Endometrial microvascular endothelial cells (primary cell): ENCODE measurements at regions not wholly inside any gene's neighbourhood (a gene's known extent, or its start where the extent isn't known, plus 50 kb on each side); places are given as distances from the start of the nearest gene placed in this dataset.

Experiments used
- in situ Hi-C: cut with HindIII; loops from 2 replicates; pipeline ENCODE4 v1.10.0; 2017; ENCODE audit warnings: low sequenced_read_pairs, low pct_unique_long_range_greater_than_20kb; ENCODE audit errors: inconsistent ontology term

- in situ Hi-C loops = no loop called here
Observed at GRCh38 chr13:70964124-70964523, 855.9 kb upstream of the KLHL1 start.

- in situ Hi-C loops = no loop called here
Observed at GRCh38 chr13:70960841-70961443, 852.7 kb upstream of the KLHL1 start.

GRCh38 chr13:70959035-70959775 is 851.0 kb upstream of the KLHL1 start:
- in situ Hi-C loops = no loop called here

- in situ Hi-C loops = no loop called here
Observed at GRCh38 chr13:70955887-70956286, 847.6 kb upstream of the KLHL1 start.

GRCh38 chr13:70950664-70951063 is 842.4 kb upstream of the KLHL1 start:
- in situ Hi-C loops = no loop called here

- in situ Hi-C loops = no loop called here
Observed at GRCh38 chr13:70945506-70945905, 837.3 kb upstream of the KLHL1 start.

GRCh38 chr13:70941454-70941853 is 833.2 kb upstream of the KLHL1 start:
- in situ Hi-C loops = no loop called here

GRCh38 chr13:70938462-70938861 is 830.2 kb upstream of the KLHL1 start:
- in situ Hi-C loops = no loop called here

GRCh38 chr13:70932511-70932910 is 824.3 kb upstream of the KLHL1 start:
- in situ Hi-C loops = no loop called here

- in situ Hi-C loops = no loop called here
Observed at GRCh38 chr13:70923863-70924752, 815.9 kb upstream of the KLHL1 start.

GRCh38 chr13:70911286-70911685 is 803.0 kb upstream of the KLHL1 start:
- in situ Hi-C loops = no loop called here

- in situ Hi-C loops = no loop called here
Observed at GRCh38 chr13:70908795-70909194, 800.5 kb upstream of the KLHL1 start.

GRCh38 chr13:70905035-70905434 is 796.8 kb upstream of the KLHL1 start:
- in situ Hi-C loops = no loop called here

- in situ Hi-C loops = no loop called here
Observed at GRCh38 chr13:70896136-70896535, 787.9 kb upstream of the KLHL1 start.

- in situ Hi-C loops = no loop called here
Observed at GRCh38 chr13:70895599-70895998, 787.3 kb upstream of the KLHL1 start.

- in situ Hi-C loops = no loop called here
Observed at GRCh38 chr13:70894258-70894657, 786.0 kb upstream of the KLHL1 start.

GRCh38 chr13:70893832-70894231 is 785.6 kb upstream of the KLHL1 start:
- in situ Hi-C loops = no loop called here

GRCh38 chr13:70890289-70890688 is 782.0 kb upstream of the KLHL1 start:
- in situ Hi-C loops = no loop called here

GRCh38 chr13:70889163-70889562 is 780.9 kb upstream of the KLHL1 start:
- in situ Hi-C loops = no loop called here

- in situ Hi-C loops = no loop called here
Observed at GRCh38 chr13:70884196-70884595, 775.9 kb upstream of the KLHL1 start.
